ENCODE measurements at regions not wholly inside any gene's neighbourhood (a gene's known extent, or its start where the extent isn't known, plus 50 kb on each side); places are given as distances from the start of the nearest gene placed in this dataset.

GRCh38 chr18:22510697-22511096, 93.0 kb upstream of the CTAGE1 start:
- no peak for TF ChIP-seq FOXP2 (optimal IDR thresholded peaks at IDR 0.05; ENCODE audit: borderline replicate concordance, extremely low read depth, extremely low read length, insufficient read depth)
- TF ChIP-seq REST (IDR thresholded peaks at IDR 0.05; ENCODE audit: insufficient read depth in 1 of 2, low read depth in 2 of 2, low read length in 2 of 2) = no peak
- no peak for TF ChIP-seq POLR2AphosphoS5 (IDR thresholded peaks at IDR 0.05; ENCODE audit: low read depth, low read length)
- TF ChIP-seq SIN3A (IDR thresholded peaks at IDR 0.05; ENCODE audit: borderline replicate concordance, insufficient read depth, low read length) = no peak
- no peak for TF ChIP-seq TAF1 (IDR thresholded peaks at IDR 0.05; ENCODE audit: borderline replicate concordance, insufficient read depth, low read length)

GRCh38 chr18:22513721-22514481, 96.2 kb upstream of the CTAGE1 start:
- TF ChIP-seq POLR2AphosphoS5 (IDR thresholded peaks at IDR 0.05; ENCODE audit: low read depth, low read length) (no peak), TAF1 (IDR thresholded peaks at IDR 0.05; ENCODE audit: borderline replicate concordance, insufficient read depth, low read length) (no peak), SIN3A (IDR thresholded peaks at IDR 0.05; ENCODE audit: borderline replicate concordance, insufficient read depth, low read length) (no peak), REST (IDR thresholded peaks at IDR 0.05; ENCODE audit: insufficient read depth in 1 of 2, low read depth in 2 of 2, low read length in 2 of 2) (no peak), FOXP2 (optimal IDR thresholded peaks at IDR 0.05; ENCODE audit: borderline replicate concordance, extremely low read depth, extremely low read length, insufficient read depth) (no peak)

GRCh38 chr18:22514655-22515054, 96.9 kb upstream of the CTAGE1 start:
- no peak for TF ChIP-seq FOXP2 (optimal IDR thresholded peaks at IDR 0.05; ENCODE audit: borderline replicate concordance, extremely low read depth, extremely low read length, insufficient read depth)
- no peak for TF ChIP-seq TAF1 (IDR thresholded peaks at IDR 0.05; ENCODE audit: borderline replicate concordance, insufficient read depth, low read length)
- TF ChIP-seq SIN3A (IDR thresholded peaks at IDR 0.05; ENCODE audit: borderline replicate concordance, insufficient read depth, low read length) = no peak
- no peak for TF ChIP-seq REST (IDR thresholded peaks at IDR 0.05; ENCODE audit: insufficient read depth in 1 of 2, low read depth in 2 of 2, low read length in 2 of 2)
- TF ChIP-seq POLR2AphosphoS5 (IDR thresholded peaks at IDR 0.05; ENCODE audit: low read depth, low read length) = no peak

GRCh38 chr18:22515250-22515649, 97.5 kb upstream of the CTAGE1 start:
- TF ChIP-seq REST (IDR thresholded peaks at IDR 0.05; ENCODE audit: insufficient read depth in 1 of 2, low read depth in 2 of 2, low read length in 2 of 2) = no peak
- no peak for TF ChIP-seq FOXP2 (optimal IDR thresholded peaks at IDR 0.05; ENCODE audit: borderline replicate concordance, extremely low read depth, extremely low read length, insufficient read depth)
- no peak for TF ChIP-seq SIN3A (IDR thresholded peaks at IDR 0.05; ENCODE audit: borderline replicate concordance, insufficient read depth, low read length)
- TF ChIP-seq POLR2AphosphoS5 (IDR thresholded peaks at IDR 0.05; ENCODE audit: low read depth, low read length) = no peak
- no peak for TF ChIP-seq TAF1 (IDR thresholded peaks at IDR 0.05; ENCODE audit: borderline replicate concordance, insufficient read depth, low read length)
